OCI-LY7 (cell line): ENCODE measurements at regions not wholly inside any gene's neighbourhood (a gene's known extent, or its start where the extent isn't known, plus 50 kb on each side); places are given as distances from the start of the nearest gene placed in this dataset.

ENCODE experiments used
- BruUV-seq: library from RNA; stranded (reverse); fragments of 400-500 nt; replicated peaks from 2 replicates; lab custom pipeline; 2021; lab: Mats Ljungman, UMichigan
- CTCF ChIA-PET: fragments of 300-600 bp; sonication (Branson Sonifier 250); formaldehyde crosslinking; loops from one replicate; lab custom pipeline; 2022; ENCODE audit warnings: antibody characterized with exemption; ENCODE audit not compliant: unreplicated experiment; lab: Charles Lee
- POLR2A ChIA-PET: fragments of 300-600 bp; sonication (Branson Sonifier 250); formaldehyde crosslinking; loops from one replicate; lab custom pipeline; 2022; ENCODE audit warnings: antibody characterized with exemption; lab: Charles Lee
- DNase-seq: peaks from one replicate; pipeline ENCODE4 v3.0.0-alpha.2; 2015; ENCODE audit warnings: low spot score
- H2AFZ ChIP-seq: fragments of 200-600 bp; sonication (generic), shearing (Covaris generic); 2 replicates; pipeline ENCODE4 v1.6.1; 2014; ENCODE audit warnings: mild to moderate bottlenecking, antibody characterized with exemption, low read length, moderate library complexity
- H3K27ac ChIP-seq: fragments of 200-600 bp; sonication (generic); 2 replicates; pipeline ENCODE4 v1.5.1; 2014; ENCODE audit warnings: mixed run types, low read depth, mild to moderate bottlenecking, moderate library complexity, low read length, inconsistent platforms; ENCODE audit not compliant: poor library complexity, severe bottlenecking
- H3K36me3 ChIP-seq: fragments of 200-600 bp; sonication (generic); 2 replicates; pipeline ENCODE4 v1.6.1; 2014; ENCODE audit warnings: mild to moderate bottlenecking, antibody characterized with exemption, low read length, moderate library complexity, mixed read lengths; ENCODE audit not compliant: insufficient read depth
- H3K4me1 ChIP-seq: fragments of 200-600 bp; sonication (generic); 2 replicates; pipeline ENCODE4 v1.5.1; 2014; ENCODE audit warnings: mild to moderate bottlenecking, low read length; ENCODE audit not compliant: insufficient read depth, poor library complexity, severe bottlenecking
- H3K4me2 ChIP-seq: fragments of 200-600 bp; sonication (generic); 2 replicates; pipeline ENCODE4 v1.6.1; 2014; ENCODE audit warnings: mild to moderate bottlenecking, low read length
- H3K4me3 ChIP-seq: fragments of 200-600 bp; sonication (generic); 2 replicates; pipeline ENCODE4 v1.5.1; 2014; ENCODE audit warnings: mild to moderate bottlenecking, low read depth, low read length; ENCODE audit not compliant: poor library complexity, severe bottlenecking
- H3K79me2 ChIP-seq: fragments of 200-600 bp; sonication (generic); 2 replicates; pipeline ENCODE4 v1.6.1; 2016; ENCODE audit warnings: low read depth, mild to moderate bottlenecking, low read length, moderate library complexity, mixed read lengths; ENCODE audit not compliant: insufficient read depth
- H3K9me2 ChIP-seq: fragments of 200-600 bp; sonication (generic); 2 replicates; pipeline ENCODE4 v1.6.1; 2016; ENCODE audit warnings: mild to moderate bottlenecking, low read length, mixed read lengths; ENCODE audit not compliant: insufficient read depth
- H3K9me3 ChIP-seq: fragments of 200-600 bp; sonication (generic); 2 replicates; pipeline ENCODE4 v1.6.1; 2014; ENCODE audit warnings: mild to moderate bottlenecking, mixed run types, low read length, mixed read lengths
- H4K20me1 ChIP-seq: fragments of 200-600 bp; sonication (generic); 2 replicates; pipeline ENCODE4 v1.6.1; 2014; ENCODE audit warnings: mild to moderate bottlenecking, antibody characterized with exemption, low read length, moderate library complexity, mixed read lengths; ENCODE audit not compliant: insufficient read depth
- CTCF ChIP-seq: fragments of 200-600 bp; sonication (generic); conservative IDR thresholded peaks from 2 replicates; pipeline ENCODE4 v1.5.1; 2014; ENCODE audit warnings: mild to moderate bottlenecking, antibody characterized with exemption, low read length, moderate library complexity, mixed read lengths
- EZH2phosphoT487 ChIP-seq: fragments of 200-600 bp; sonication (generic); IDR thresholded peaks from 2 replicates; pipeline ENCODE4 v1.6.1; 2018; ENCODE audit warnings: low read depth, borderline replicate concordance, mild to moderate bottlenecking, mixed run types, antibody characterized with exemption, low read length, moderate library complexity, mixed read lengths
- intact Hi-C: fragments of 100-400 bp; cut with micrococcal nuclease; formaldehyde crosslinking; loops from one replicate; pipeline ENCODE4 v1.10.0; 2022; ENCODE audit not compliant: unreplicated experiment

GRCh38 chr13:23983671-23984070 is 86.4 kb upstream of the C1QTNF9B start:
- Histone ChIP-seq H3K36me3 (no peaks in the 10 kb centered on the region), H3K27ac (no peak overlapping the region), H3K4me3 (no peak overlapping the region), H4K20me1 (no peaks in the 10 kb centered on the region), H2AFZ (no peak overlapping the region), H3K9me3 (no peaks in the 10 kb centered on the region), H3K4me2 (no peak overlapping the region), H3K79me2 (no peaks in the 10 kb centered on the region), H3K9me2 (no peaks in the 10 kb centered on the region), H3K4me1 (no peaks in the 10 kb centered on the region)
- ChIA-PET POLR2A (no interaction called here), CTCF (no interaction called here)
- no peak for TF ChIP-seq CTCF
- no peak for TF ChIP-seq EZH2phosphoT487
- DNase-seq = no peak
- BruUV-seq = no TSS peak
- intact Hi-C loops = no loop called here

GRCh38 chr13:23984546-23984945 is 87.2 kb upstream of the C1QTNF9B start:
- TF ChIP-seq CTCF (no peak), EZH2phosphoT487 (no peak)
- Histone ChIP-seq H3K4me2 (no peak overlapping the region), H3K4me1 (no peaks in the 10 kb centered on the region), H3K9me3 (no peaks in the 10 kb centered on the region), H3K79me2 (no peaks in the 10 kb centered on the region), H4K20me1 (no peaks in the 10 kb centered on the region), H3K36me3 (no peaks in the 10 kb centered on the region), H3K27ac (no peak overlapping the region), H3K9me2 (no peaks in the 10 kb centered on the region), H3K4me3 (no peak overlapping the region), H2AFZ (no peak overlapping the region)
- no peak for DNase-seq
- CTCF ChIA-PET = no interaction called here
- intact Hi-C loops = no loop called here
- BruUV-seq = no TSS peak
- POLR2A ChIA-PET = no interaction called here

- POLR2A ChIA-PET = no interaction called here
- no TSS peak for BruUV-seq
Measured at GRCh38 chr13:23985060-23985459, 87.8 kb upstream of the C1QTNF9B start.

More at GRCh38 chr13:23985060-23985459, 87.8 kb upstream of the C1QTNF9B start:
- H3K4me1 ChIP-seq = no peaks in the 10 kb centered on the region
- intact Hi-C loops = no loop called here
- H3K9me2 ChIP-seq = no peaks in the 10 kb centered on the region
- no peak for DNase-seq
- H3K36me3 ChIP-seq = no peaks in the 10 kb centered on the region
- CTCF ChIA-PET = no interaction called here
- H2AFZ ChIP-seq = no peak overlapping the region
- no peak overlapping the region for H3K4me3 ChIP-seq
- no peak overlapping the region for H3K27ac ChIP-seq
- no peak overlapping the region for H3K4me2 ChIP-seq
- TF ChIP-seq CTCF (no peak), EZH2phosphoT487 (no peak)
- no peaks in the 10 kb centered on the region for H3K9me3 ChIP-seq
- H3K79me2 ChIP-seq = no peaks in the 10 kb centered on the region
- no peaks in the 10 kb centered on the region for H4K20me1 ChIP-seq
